ENCODE measurements at regions not wholly inside any gene's neighbourhood (a gene's known extent, or its start where the extent isn't known, plus 50 kb on each side); places are given as distances from the start of the nearest gene placed in this dataset.
A peak's percentile ranks its signal among the peaks of the same experiment; 100 is the strongest.

GRCh38 chr15:31483053-31483985 is 156.7 kb downstream of the KLF13 start:
- intact Hi-C loops (cut with DNase I; ENCODE audit: low total_unique reads): loop anchor here (5.0 kb wide), 1 partner anchor 111 kb away; no protein-coding TSS in a partner anchor
- Histone ChIP-seq H3K4me1 (peaks cover 2 to 13% (median 3%) of the 10 kb centered on the region in 4 donors), H3K4me3 (peak overlapping the region in 3 of 4 donors; percentile 18 to 38 (median 28)), H3K9me3 (no peaks in the 10 kb centered on the region), H3K27ac (peak overlapping the region in 1 of 4 donors; percentile 34), H3K27me3 (peaks cover 25% of the 10 kb centered on the region), H3K36me3 (no peaks in the 10 kb centered on the region)
- no peak for DNase-seq
- WGBS, 2 donors (ENCODE audit: low coverage in 1 of 2): 11 to 83% methylated on average over 1 to 59 of the region's 147 CpGs
- in situ Hi-C loops (cut with MboI; ENCODE audit: low pct_ligation_motif_present in 1 of 4, low pct_unique_long_range_greater_than_20kb in 1 of 4, low sequenced_read_pairs in 3 of 4): loop anchor here in 1 of 4 donors (10.0 kb wide), 1 partner anchor 149 kb away; no protein-coding TSS in a partner anchor
- TF ChIP-seq EP300 (IDR thresholded peaks at IDR 0.05; ENCODE audit: low read depth) (no peak), POLR2AphosphoS5 (IDR thresholded peaks at IDR 0.05) (no peak), CTCF (IDR thresholded peaks at IDR 0.05) (no peak), POLR2A (IDR thresholded peaks at IDR 0.05) (no peak)

DNA sequence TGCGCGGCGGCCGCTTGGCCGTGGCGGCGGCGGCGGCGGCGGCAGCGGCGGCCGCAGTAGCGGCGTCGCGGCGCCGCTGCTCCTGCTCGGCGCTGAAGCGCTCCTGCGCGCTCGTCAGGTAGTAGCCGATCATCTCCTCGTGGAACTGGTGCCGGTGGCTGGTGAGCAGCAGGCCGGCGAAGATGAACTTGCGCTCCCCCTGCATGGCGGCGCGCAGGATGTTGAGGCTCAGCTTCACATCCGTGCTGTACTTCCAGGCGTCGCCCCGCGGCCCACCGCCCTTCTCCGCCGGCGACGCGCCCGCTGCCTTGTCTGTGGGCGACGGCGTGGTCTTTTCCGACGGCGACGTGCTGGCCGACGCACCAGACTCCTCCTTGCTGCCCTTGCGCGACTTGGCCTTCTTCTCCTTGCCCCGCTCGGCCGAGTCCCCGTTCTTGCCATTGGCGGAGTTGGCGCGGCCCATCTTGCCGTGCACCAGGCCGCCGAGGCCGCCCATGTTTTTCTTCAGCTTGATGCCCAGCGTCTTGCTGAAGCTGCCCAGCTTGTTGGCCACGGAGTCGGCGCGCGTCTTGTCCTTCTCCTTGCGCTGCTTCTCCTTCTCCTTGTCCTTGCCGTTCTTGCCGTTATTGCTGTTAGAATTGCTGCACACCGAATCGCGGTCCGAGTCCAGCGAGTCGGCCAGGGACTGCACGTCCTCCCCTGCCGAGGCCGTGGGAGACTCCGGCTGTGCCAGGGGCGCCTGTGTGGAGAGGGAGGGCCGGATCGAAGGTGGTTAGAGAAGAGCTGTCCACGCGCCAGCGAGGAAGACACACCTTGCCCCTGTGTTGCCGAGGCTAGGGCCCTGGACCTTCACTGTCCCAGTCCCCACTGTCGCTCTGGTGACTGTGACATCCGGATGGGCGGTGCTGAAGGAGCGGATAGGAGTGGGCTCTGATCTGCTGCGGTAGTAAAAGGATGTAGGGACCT is 157.6 kb downstream of the KLF13 start:
- intact Hi-C loops (cut with DNase I; ENCODE audit: low total_unique reads): loop anchor here (5.0 kb wide), 1 partner anchor 112 kb away; no protein-coding TSS in a partner anchor
- WGBS, 2 donors (ENCODE audit: low coverage in 1 of 2): 83 to 96% methylated on average over 10 to 95 of the region's 100 CpGs
- Histone ChIP-seq H3K27ac (no peak overlapping the region), H3K4me1 (peaks cover 8 to 22% (median 12%) of the 10 kb centered on the region in 4 donors), H3K27me3 (peaks cover 25% of the 10 kb centered on the region), H3K36me3 (no peaks in the 10 kb centered on the region), H3K4me3 (no peak overlapping the region), H3K9me3 (no peaks in the 10 kb centered on the region)
- peak; percentile 6 for DNase-seq
- no peak for TF ChIP-seq EP300 (IDR thresholded peaks at IDR 0.05; ENCODE audit: low read depth)
- TF ChIP-seq POLR2A (IDR thresholded peaks at IDR 0.05): no peak
- no peak for TF ChIP-seq POLR2AphosphoS5 (IDR thresholded peaks at IDR 0.05)
- TF ChIP-seq CTCF (IDR thresholded peaks at IDR 0.05): no peak
- in situ Hi-C loops (cut with MboI; ENCODE audit: low pct_ligation_motif_present in 1 of 4, low pct_unique_long_range_greater_than_20kb in 1 of 4, low sequenced_read_pairs in 3 of 4): loop anchor here in 1 of 4 donors (10.0 kb wide), 1 partner anchor 149 kb away; no protein-coding TSS in a partner anchor

GRCh38 chr15:31484986-31485385 is 158.4 kb downstream of the KLF13 start:
- 60 to 86% methylated on average over 2 to 5 of the region's 5 CpGs for WGBS, 2 donors (ENCODE audit: low coverage in 1 of 2)
- DNase-seq: peak; percentile 3
- no peak overlapping the region for H3K27ac ChIP-seq
- TF ChIP-seq POLR2A (IDR thresholded peaks at IDR 0.05): no peak
- H3K36me3 ChIP-seq: no peaks in the 10 kb centered on the region
- H3K27me3 ChIP-seq: peaks cover 25% of the 10 kb centered on the region
- peaks cover 12 to 29% (median 20%) of the 10 kb centered on the region in 4 donors for H3K4me1 ChIP-seq
- intact Hi-C loops (cut with DNase I; ENCODE audit: low total_unique reads): loop anchor here (5.0 kb wide), 2 partner anchors 113 to 268 kb away; no protein-coding TSS in a partner anchor
- H3K9me3 ChIP-seq: no peaks in the 10 kb centered on the region
- H3K4me3 ChIP-seq: no peak overlapping the region
- in situ Hi-C loops (cut with MboI; ENCODE audit: low pct_ligation_motif_present in 1 of 4, low pct_unique_long_range_greater_than_20kb in 1 of 4, low sequenced_read_pairs in 3 of 4): loop anchor here in 2 of 4 donors (5.0 to 10.0 kb wide), 2 partner anchors 150 to 273 kb away; no protein-coding TSS in a partner anchor

- H3K4me1 ChIP-seq: peaks cover 12 to 32% (median 22%) of the 10 kb centered on the region in 4 donors
- peaks cover 25% of the 10 kb centered on the region for H3K27me3 ChIP-seq
- intact Hi-C loops (cut with DNase I; ENCODE audit: low total_unique reads) (loop anchor here (5.0 kb wide), 1 partner anchor 268 kb away; no protein-coding TSS in a partner anchor), in situ Hi-C loops (cut with MboI; ENCODE audit: low pct_ligation_motif_present in 1 of 4, low pct_unique_long_range_greater_than_20kb in 1 of 4, low sequenced_read_pairs in 3 of 4) (loop anchor here in 2 of 4 donors (5.0 to 10.0 kb wide), 2 partner anchors 151 to 273 kb away; no protein-coding TSS in a partner anchor)
- H3K9me3 ChIP-seq: no peaks in the 10 kb centered on the region
- no peak overlapping the region for H3K27ac ChIP-seq
- no peaks in the 10 kb centered on the region for H3K36me3 ChIP-seq
- 87 to 100% methylated on average over 2 to 7 of the region's 7 CpGs for WGBS, 2 donors (ENCODE audit: low coverage in 1 of 2)
- DNase-seq: no peak
- TF ChIP-seq EP300 (IDR thresholded peaks at IDR 0.05; ENCODE audit: low read depth): no peak
- no peak for TF ChIP-seq POLR2AphosphoS5 (IDR thresholded peaks at IDR 0.05)
- no peak for TF ChIP-seq POLR2A (IDR thresholded peaks at IDR 0.05)
- TF ChIP-seq CTCF (IDR thresholded peaks at IDR 0.05): no peak
- H3K4me3 ChIP-seq: no peak overlapping the region
These were observed 158.8 kb downstream of the KLF13 start for GRCh38 chr15:31485431-31485830.

All from transverse colon (tissue), 4 donors.